ENCODE measurements at regions not wholly inside any gene's neighbourhood (a gene's known extent, or its start where the extent isn't known, plus 50 kb on each side); places are given as distances from the start of the nearest gene placed in this dataset.

GRCh38 chr9:607417-607816, 234.1 kb upstream of the DMRT1 start:
- H3K4me3 ChIP-seq (ENCODE audit: low read depth, low read length) = no peak overlapping the region
- no peaks in the 10 kb centered on the region for H3K4me1 ChIP-seq
- H3K9me3 ChIP-seq = no peaks in the 10 kb centered on the region
- no peaks in the 10 kb centered on the region for H3K36me3 ChIP-seq
- no peak for DNase-seq
- no peaks in the 10 kb centered on the region for H3K27me3 ChIP-seq
- TF ChIP-seq CTCF (IDR thresholded peaks at IDR 0.05; ENCODE audit: low read depth, low read length) = no peak

- Histone ChIP-seq H3K36me3 (no peaks in the 10 kb centered on the region), H3K4me1 (no peaks in the 10 kb centered on the region), H3K4me3 (ENCODE audit: low read depth, low read length) (no peak overlapping the region), H3K27me3 (no peaks in the 10 kb centered on the region), H3K9me3 (no peaks in the 10 kb centered on the region)
- peak; percentile 21; the same call in 1 of the 2 replicates for TF ChIP-seq CTCF (IDR thresholded peaks at IDR 0.05; ENCODE audit: low read depth, low read length)
- DNase-seq = peak; percentile 14
Measured at GRCh38 chr9:613771-614347, 227.6 kb upstream of the DMRT1 start.

- Histone ChIP-seq H3K4me3 (ENCODE audit: low read depth, low read length) (no peak overlapping the region), H3K9me3 (no peaks in the 10 kb centered on the region), H3K36me3 (no peaks in the 10 kb centered on the region), H3K27me3 (no peaks in the 10 kb centered on the region), H3K4me1 (no peaks in the 10 kb centered on the region)
- no peak for DNase-seq
- TF ChIP-seq CTCF (IDR thresholded peaks at IDR 0.05; ENCODE audit: low read depth, low read length) = no peak
Measured at GRCh38 chr9:614431-614830, 227.1 kb upstream of the DMRT1 start.

- H3K36me3 ChIP-seq = no peaks in the 10 kb centered on the region
- TF ChIP-seq CTCF (IDR thresholded peaks at IDR 0.05; ENCODE audit: low read depth, low read length) = no peak
- H3K9me3 ChIP-seq = no peaks in the 10 kb centered on the region
- H3K4me3 ChIP-seq (ENCODE audit: low read depth, low read length) = no peak overlapping the region
- no peaks in the 10 kb centered on the region for H3K4me1 ChIP-seq
- DNase-seq = no peak
- H3K27me3 ChIP-seq = no peaks in the 10 kb centered on the region
Measured at GRCh38 chr9:615756-616155, 225.7 kb upstream of the DMRT1 start.

- TF ChIP-seq CTCF (IDR thresholded peaks at IDR 0.05; ENCODE audit: low read depth, low read length) = no peak
Measured at GRCh38 chr9:616694-617093, 224.8 kb upstream of the DMRT1 start.

GRCh38 chr9:617445-618085, 223.9 kb upstream of the DMRT1 start:
- no peak for DNase-seq
- no peaks in the 10 kb centered on the region for H3K36me3 ChIP-seq
- TF ChIP-seq CTCF (IDR thresholded peaks at IDR 0.05; ENCODE audit: low read depth, low read length) = no peak
- H3K27me3 ChIP-seq = no peaks in the 10 kb centered on the region
- H3K4me3 ChIP-seq (ENCODE audit: low read depth, low read length) = no peak overlapping the region
- no peaks in the 10 kb centered on the region for H3K9me3 ChIP-seq
- H3K4me1 ChIP-seq = no peaks in the 10 kb centered on the region

More at GRCh38 chr9:616694-617093, 224.8 kb upstream of the DMRT1 start:
- no peak for DNase-seq
- Histone ChIP-seq H3K36me3 (no peaks in the 10 kb centered on the region), H3K4me3 (ENCODE audit: low read depth, low read length) (no peak overlapping the region), H3K4me1 (no peaks in the 10 kb centered on the region), H3K9me3 (no peaks in the 10 kb centered on the region), H3K27me3 (no peaks in the 10 kb centered on the region)
